ENCODE measurements at regions not wholly inside any gene's neighbourhood (a gene's known extent, or its start where the extent isn't known, plus 50 kb on each side); places are given as distances from the start of the nearest gene placed in this dataset.

DNA sequence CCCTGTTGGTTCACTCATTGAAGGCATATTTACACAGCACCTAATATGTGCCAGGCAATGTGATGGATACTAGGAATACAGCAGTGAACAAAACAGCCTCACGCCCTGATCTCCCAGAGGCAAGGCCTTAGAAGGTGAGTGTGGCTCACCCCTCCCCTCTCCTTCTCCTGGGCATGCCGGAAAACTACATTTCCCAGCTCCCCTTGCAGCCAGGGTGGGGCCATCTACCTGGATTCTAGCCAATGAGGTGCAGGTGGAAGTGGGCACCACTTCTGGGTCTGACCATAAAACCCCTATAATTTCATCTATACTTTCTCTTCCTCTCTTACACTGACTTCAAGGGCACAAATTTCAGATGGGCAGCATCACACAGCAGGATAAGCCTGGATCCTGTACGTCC is 63.8 kb downstream of the FBXO2 start:
- Mint-ChIP-seq H3K4me1 (ENCODE audit: low read depth) (no peaks in the 10 kb centered on the region), H3K27me3 (peaks cover 8% of the 10 kb centered on the region), H3K4me3 (no peak overlapping the region), H3K9me3 (no peaks in the 10 kb centered on the region), H3K36me3 (ENCODE audit: low read depth) (no peaks in the 10 kb centered on the region), H3K27ac (no peak overlapping the region)
- ChIA-PET POLR2A (interaction anchor here (1.0 kb wide), 1 partner anchor 9 kb away, joined by 3 read pairs; no protein-coding TSS in a partner anchor), CTCF (no interaction called here)
- intact Hi-C loops (cut with micrococcal nuclease), result no loop called here
- no peak for DNase-seq
- TF ChIP-seq, protein P1, sequence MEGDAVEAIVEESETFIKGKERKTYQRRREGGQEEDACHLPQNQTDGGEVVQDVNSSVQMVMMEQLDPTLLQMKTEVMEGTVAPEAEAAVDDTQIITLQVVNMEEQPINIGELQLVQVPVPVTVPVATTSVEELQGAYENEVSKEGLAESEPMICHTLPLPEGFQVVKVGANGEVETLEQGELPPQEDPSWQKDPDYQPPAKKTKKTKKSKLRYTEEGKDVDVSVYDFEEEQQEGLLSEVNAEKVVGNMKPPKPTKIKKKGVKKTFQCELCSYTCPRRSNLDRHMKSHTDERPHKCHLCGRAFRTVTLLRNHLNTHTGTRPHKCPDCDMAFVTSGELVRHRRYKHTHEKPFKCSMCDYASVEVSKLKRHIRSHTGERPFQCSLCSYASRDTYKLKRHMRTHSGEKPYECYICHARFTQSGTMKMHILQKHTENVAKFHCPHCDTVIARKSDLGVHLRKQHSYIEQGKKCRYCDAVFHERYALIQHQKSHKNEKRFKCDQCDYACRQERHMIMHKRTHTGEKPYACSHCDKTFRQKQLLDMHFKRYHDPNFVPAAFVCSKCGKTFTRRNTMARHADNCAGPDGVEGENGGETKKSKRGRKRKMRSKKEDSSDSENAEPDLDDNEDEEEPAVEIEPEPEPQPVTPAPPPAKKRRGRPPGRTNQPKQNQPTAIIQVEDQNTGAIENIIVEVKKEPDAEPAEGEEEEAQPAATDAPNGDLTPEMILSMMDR (IDR thresholded peaks at IDR 0.05), result no peak
- no peak for ATAC-seq

All from activated CD8-positive, alpha-beta T cell treated with anti-CD3 and anti-CD28 coated beads for 36 hours (primary cell).